ENCODE measurements at regions not wholly inside any gene's neighbourhood (a gene's known extent, or its start where the extent isn't known, plus 50 kb on each side); places are given as distances from the start of the nearest gene placed in this dataset.
A peak's percentile ranks its signal among the peaks of the same experiment; 100 is the strongest.
"Not testable (repeated sequence)": the region's sequence is repeated elsewhere in the genome, so short reads cannot be mapped to it uniquely, and the experiment has no call there.

GRCh38 chr22:12554648-12555192 is 2973.3 kb upstream of the OR11H1 start (continued):
- TF ChIP-seq NRF1 (conservative IDR thresholded peaks at IDR 0.05 in 1 of 2, IDR thresholded peaks at IDR 0.05 in 1 of 2) (peak in 1 of 2 experiments; percentile 14; a peak in 1 of 4 replicates), RFX1 (IDR thresholded peaks at IDR 0.05) (peak; percentile 21; the same call in 1 of the 2 replicates), C11orf30 (IDR thresholded peaks at IDR 0.05; ENCODE audit: low read depth) (peak; percentile 54), TAL1 (IDR thresholded peaks at IDR 0.05) (peak; percentile 86)

GRCh38 chr22:12571500-12571899 is 2956.5 kb upstream of the OR11H1 start:
- H3K9ac ChIP-seq (ENCODE audit: insufficient read depth in 1 of 2, low read depth in 2 of 2, low read length in 2 of 2); H3K79me2 ChIP-seq (ENCODE audit: control insufficient read depth, insufficient read depth, low read length); intact Hi-C loops (cut with micrococcal nuclease); POLR2A ChIA-PET; H2AFZ ChIP-seq (ENCODE audit: low read depth, low read length); H3K27me3 ChIP-seq (ENCODE audit: control insufficient read depth in 2 of 2, insufficient read depth in 2 of 2, low read length in 2 of 2); BruUV-seq (replicated peaks); H3K4me3 ChIP-seq; H4K20me1 ChIP-seq (replicated peaks; ENCODE audit: control insufficient read depth, insufficient read depth, low read length); in situ Hi-C loops (cut with MboI); H3K9me1 ChIP-seq (ENCODE audit: control insufficient read depth, insufficient read depth, low read length); H3K27ac ChIP-seq (ENCODE audit: extremely low read depth, low read depth, low read length); ATAC-seq; FAIRE-seq; H3K4me2 ChIP-seq (ENCODE audit: insufficient read depth, low read length); H3K9me3 ChIP-seq (replicated peaks; ENCODE audit: control insufficient read depth, insufficient read depth, low read depth, low read length); H3K4me1 ChIP-seq (replicated peaks in 1 of 2; ENCODE audit: control insufficient read depth in 2 of 2, insufficient read depth in 2 of 2, low read length in 2 of 2); H3K36me3 ChIP-seq (ENCODE audit: control insufficient read depth, insufficient read depth, low read length); DNase-seq (ENCODE audit: extremely low read depth in 1 of 4, low spot score in 3 of 4); CTCF ChIA-PET (ENCODE audit: low intra/inter-chr PET ratio): not testable (repeated sequence)

- BruUV-seq (replicated peaks); H3K4me3 ChIP-seq; H3K4me2 ChIP-seq (ENCODE audit: insufficient read depth, low read length); in situ Hi-C loops (cut with MboI); ATAC-seq; H2AFZ ChIP-seq (ENCODE audit: low read depth, low read length); H3K36me3 ChIP-seq (ENCODE audit: control insufficient read depth, insufficient read depth, low read length); H3K27ac ChIP-seq (ENCODE audit: extremely low read depth, low read depth, low read length); FAIRE-seq; H4K20me1 ChIP-seq (replicated peaks; ENCODE audit: control insufficient read depth, insufficient read depth, low read length); H3K9me3 ChIP-seq (replicated peaks; ENCODE audit: control insufficient read depth, insufficient read depth, low read depth, low read length); DNase-seq (ENCODE audit: extremely low read depth in 1 of 4, low spot score in 3 of 4); H3K27me3 ChIP-seq (ENCODE audit: control insufficient read depth in 2 of 2, insufficient read depth in 2 of 2, low read length in 2 of 2); H3K4me1 ChIP-seq (replicated peaks in 1 of 2; ENCODE audit: control insufficient read depth in 2 of 2, insufficient read depth in 2 of 2, low read length in 2 of 2); intact Hi-C loops (cut with micrococcal nuclease); H3K9ac ChIP-seq (ENCODE audit: insufficient read depth in 1 of 2, low read depth in 2 of 2, low read length in 2 of 2); H3K79me2 ChIP-seq (ENCODE audit: control insufficient read depth, insufficient read depth, low read length); POLR2A ChIA-PET; H3K9me1 ChIP-seq (ENCODE audit: control insufficient read depth, insufficient read depth, low read length); CTCF ChIA-PET (ENCODE audit: low intra/inter-chr PET ratio); TF ChIP-seq REST (CRISPR knock-in tag; IDR thresholded peaks at IDR 0.05; ENCODE audit: low read depth): not testable (repeated sequence)
- WGBS (ENCODE audit: insufficient coverage, low coverage, missing lambda C conversion rate) = no CpG with 5 or more reads among the region's 3 CpGs
- TF ChIP-seq REST (IDR thresholded peaks at IDR 0.05; ENCODE audit: borderline replicate concordance) = peak; percentile 23; the same call in 1 of the 2 replicates
- TF ChIP-seq RAD21 (CRISPR knock-in tag; conservative IDR thresholded peaks at IDR 0.05 in 1 of 2, IDR thresholded peaks at IDR 0.05 in 1 of 2) = peak in 1 of 2 experiments; percentile 44; a peak in 2 of 4 replicates
Measured at GRCh38 chr22:12579655-12580054, 2948.3 kb upstream of the OR11H1 start.
